ENCODE measurements at regions not wholly inside any gene's neighbourhood (a gene's known extent, or its start where the extent isn't known, plus 50 kb on each side); places are given as distances from the start of the nearest gene placed in this dataset.

DNA sequence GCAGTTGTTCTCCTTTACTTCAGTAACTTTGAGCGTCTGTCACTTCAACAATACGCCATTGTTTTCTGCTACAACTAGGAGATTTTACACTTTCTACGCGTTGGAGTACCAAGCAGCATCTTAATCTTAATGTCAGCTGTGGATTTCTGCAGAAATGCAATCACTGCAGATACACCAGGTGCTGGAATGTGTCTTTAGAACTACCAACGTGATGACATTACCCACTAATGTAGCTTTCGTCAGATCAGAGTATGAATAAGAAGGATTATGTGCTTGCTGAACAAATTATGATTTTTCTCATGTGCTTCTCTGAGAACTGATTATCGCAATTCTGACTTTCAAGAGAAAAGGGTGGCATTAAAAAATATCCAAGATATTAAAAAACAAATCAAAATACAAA lies 77.5 kb upstream of the CNTN3 start:
- H4K91ac ChIP-seq (ENCODE audit: low read length): no peak overlapping the region
- H3K27ac ChIP-seq (ENCODE audit: low read length, poor library complexity, severe bottlenecking): no peak overlapping the region
- H2AFZ ChIP-seq (ENCODE audit: low read depth, low read length): no peak overlapping the region
- no peak overlapping the region for H3K9ac ChIP-seq (ENCODE audit: low read length)
- no peak overlapping the region for H2BK12ac ChIP-seq (ENCODE audit: low read length in 2 of 2)
- H2BK120ac ChIP-seq (ENCODE audit: low read depth, low read length): no peak overlapping the region
- no peak overlapping the region for H3K4me2 ChIP-seq (ENCODE audit: low read length, poor library complexity, severe bottlenecking)
- no peak overlapping the region for H2BK5ac ChIP-seq (ENCODE audit: low read depth, low read length, poor library complexity, severe bottlenecking)
- no peaks in the 10 kb centered on the region for H3K4me1 ChIP-seq (ENCODE audit: control insufficient read depth, insufficient read depth, low read depth, low read length)
- H3K4me3 ChIP-seq (ENCODE audit: insufficient read depth in 1 of 2, low read depth in 1 of 2, low read length in 2 of 2): no peak overlapping the region
- no peak overlapping the region for H2AK5ac ChIP-seq (ENCODE audit: low read length, severe bottlenecking)
- H3K14ac ChIP-seq (ENCODE audit: low read length in 2 of 2): no peak overlapping the region
- H3K79me1 ChIP-seq (replicated peaks; ENCODE audit: low read length, poor library complexity, severe bottlenecking): no peaks in the 10 kb centered on the region
- H3K27me3 ChIP-seq (ENCODE audit: control insufficient read depth in 1 of 2, insufficient read depth in 1 of 2, low read length in 2 of 2): no peaks in the 10 kb centered on the region
- no peak for DNase-seq
- H3K23ac ChIP-seq (ENCODE audit: low read length in 2 of 2): no peak overlapping the region
- WGBS: 73% methylated on average over 6 of the region's 7 CpGs
- no peak overlapping the region for H3K18ac ChIP-seq (ENCODE audit: low read depth in 1 of 2, low read length in 2 of 2)
- H3K36me3 ChIP-seq (ENCODE audit: control insufficient read depth in 1 of 2, insufficient read depth in 2 of 2, low read depth in 1 of 2, low read length in 2 of 2): no peaks in the 10 kb centered on the region
- no peak overlapping the region for H2BK15ac ChIP-seq (ENCODE audit: low read depth, poor library complexity, severe bottlenecking)
- no peak overlapping the region for H3K4ac ChIP-seq (ENCODE audit: low read depth in 1 of 2, low read length in 2 of 2)
- no peaks in the 10 kb centered on the region for H3K9me3 ChIP-seq (ENCODE audit: control insufficient read depth, low read length)
- no peak overlapping the region for H4K8ac ChIP-seq (ENCODE audit: low read length)

- no peaks in the 10 kb centered on the region for H3K36me3 ChIP-seq (ENCODE audit: control insufficient read depth in 1 of 2, insufficient read depth in 2 of 2, low read depth in 1 of 2, low read length in 2 of 2)
- H2AFZ ChIP-seq (ENCODE audit: low read depth, low read length): no peak overlapping the region
- no peaks in the 10 kb centered on the region for H3K4me1 ChIP-seq (ENCODE audit: control insufficient read depth, insufficient read depth, low read depth, low read length)
- no peak overlapping the region for H3K9ac ChIP-seq (ENCODE audit: low read length)
- H3K79me1 ChIP-seq (replicated peaks; ENCODE audit: low read length, poor library complexity, severe bottlenecking): no peaks in the 10 kb centered on the region
- peaks cover 6% of the 10 kb centered on the region for H3K9me3 ChIP-seq (ENCODE audit: control insufficient read depth, low read length)
- no peak overlapping the region for H2BK120ac ChIP-seq (ENCODE audit: low read depth, low read length)
- no peak overlapping the region for H4K8ac ChIP-seq (ENCODE audit: low read length)
- H3K4me3 ChIP-seq (ENCODE audit: insufficient read depth in 1 of 2, low read depth in 1 of 2, low read length in 2 of 2): no peak overlapping the region
- no peak overlapping the region for H3K27ac ChIP-seq (ENCODE audit: low read length, poor library complexity, severe bottlenecking)
- no peak overlapping the region for H2BK5ac ChIP-seq (ENCODE audit: low read depth, low read length, poor library complexity, severe bottlenecking)
- H4K91ac ChIP-seq (ENCODE audit: low read length): no peak overlapping the region
- no peak overlapping the region for H3K23ac ChIP-seq (ENCODE audit: low read length in 2 of 2)
- no peak overlapping the region for H2BK15ac ChIP-seq (ENCODE audit: low read depth, poor library complexity, severe bottlenecking)
- WGBS: 75% methylated on average over 1 of the region's 1 CpG
- no peak for DNase-seq
- no peak overlapping the region for H3K4me2 ChIP-seq (ENCODE audit: low read length, poor library complexity, severe bottlenecking)
- no peak overlapping the region for H3K18ac ChIP-seq (ENCODE audit: low read depth in 1 of 2, low read length in 2 of 2)
- no peak overlapping the region for H2AK5ac ChIP-seq (ENCODE audit: low read length, severe bottlenecking)
- H3K4ac ChIP-seq (ENCODE audit: low read depth in 1 of 2, low read length in 2 of 2): no peak overlapping the region
- H2BK12ac ChIP-seq (ENCODE audit: low read length in 2 of 2): no peak overlapping the region
- no peak overlapping the region for H3K14ac ChIP-seq (ENCODE audit: low read length in 2 of 2)
- H3K27me3 ChIP-seq (ENCODE audit: control insufficient read depth in 1 of 2, insufficient read depth in 1 of 2, low read length in 2 of 2): no peaks in the 10 kb centered on the region
These were observed 58.9 kb upstream of the CNTN3 start for GRCh38 chr3:74673326-74673725.

DNA sequence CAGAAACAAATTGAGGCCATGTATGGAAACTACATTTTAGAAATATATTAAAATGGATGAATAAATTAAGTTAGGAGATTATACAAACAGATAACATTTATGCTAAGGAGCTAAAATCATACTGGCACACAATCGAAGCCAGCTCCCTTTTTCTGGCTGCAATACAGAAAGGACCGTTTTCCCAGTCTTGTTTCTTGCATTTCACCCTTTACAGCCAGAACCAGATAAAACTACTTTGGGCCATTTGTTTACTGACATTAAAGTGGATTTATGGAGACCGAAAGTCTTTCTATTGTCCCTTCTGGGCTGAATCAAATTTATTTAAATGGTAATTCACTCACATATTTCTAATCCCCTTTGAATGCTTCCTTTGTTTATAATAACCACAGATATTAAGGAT lies 50.1 kb upstream of the CNTN3 start:
- Histone ChIP-seq H2BK12ac (ENCODE audit: low read length in 2 of 2) (no peak overlapping the region), H3K36me3 (ENCODE audit: control insufficient read depth in 1 of 2, insufficient read depth in 2 of 2, low read depth in 1 of 2, low read length in 2 of 2) (no peaks in the 10 kb centered on the region), H2BK15ac (ENCODE audit: low read depth, poor library complexity, severe bottlenecking) (no peak overlapping the region), H3K27me3 (ENCODE audit: control insufficient read depth in 1 of 2, insufficient read depth in 1 of 2, low read length in 2 of 2) (no peaks in the 10 kb centered on the region), H3K27ac (ENCODE audit: low read length, poor library complexity, severe bottlenecking) (no peak overlapping the region), H4K8ac (ENCODE audit: low read length) (no peak overlapping the region), H4K91ac (ENCODE audit: low read length) (no peak overlapping the region), H2BK5ac (ENCODE audit: low read depth, low read length, poor library complexity, severe bottlenecking) (no peak overlapping the region), H3K4me2 (ENCODE audit: low read length, poor library complexity, severe bottlenecking) (no peak overlapping the region), H3K9me3 (ENCODE audit: control insufficient read depth, low read length) (peaks cover 29% of the 10 kb centered on the region), H3K18ac (ENCODE audit: low read depth in 1 of 2, low read length in 2 of 2) (no peak overlapping the region), H3K23ac (ENCODE audit: low read length in 2 of 2) (no peak overlapping the region), H3K79me1 (replicated peaks; ENCODE audit: low read length, poor library complexity, severe bottlenecking) (no peaks in the 10 kb centered on the region), H3K4ac (ENCODE audit: low read depth in 1 of 2, low read length in 2 of 2) (no peak overlapping the region), H3K9ac (ENCODE audit: low read length) (no peak overlapping the region), H3K4me3 (ENCODE audit: insufficient read depth in 1 of 2, low read depth in 1 of 2, low read length in 2 of 2) (no peak overlapping the region), H2AK5ac (ENCODE audit: low read length, severe bottlenecking) (no peak overlapping the region), H3K14ac (ENCODE audit: low read length in 2 of 2) (no peak overlapping the region), H2AFZ (ENCODE audit: low read depth, low read length) (no peak overlapping the region), H3K4me1 (ENCODE audit: control insufficient read depth, insufficient read depth, low read depth, low read length) (no peaks in the 10 kb centered on the region), H2BK120ac (ENCODE audit: low read depth, low read length) (no peak overlapping the region)
- WGBS: 64% methylated on average over 2 of the region's 3 CpGs
- no peak for DNase-seq

All from mesenchymal stem cell (in vitro differentiated cells and primary cell).